ENCODE measurements at regions not wholly inside any gene's neighbourhood (a gene's known extent, or its start where the extent isn't known, plus 50 kb on each side); places are given as distances from the start of the nearest gene placed in this dataset.

DNA sequence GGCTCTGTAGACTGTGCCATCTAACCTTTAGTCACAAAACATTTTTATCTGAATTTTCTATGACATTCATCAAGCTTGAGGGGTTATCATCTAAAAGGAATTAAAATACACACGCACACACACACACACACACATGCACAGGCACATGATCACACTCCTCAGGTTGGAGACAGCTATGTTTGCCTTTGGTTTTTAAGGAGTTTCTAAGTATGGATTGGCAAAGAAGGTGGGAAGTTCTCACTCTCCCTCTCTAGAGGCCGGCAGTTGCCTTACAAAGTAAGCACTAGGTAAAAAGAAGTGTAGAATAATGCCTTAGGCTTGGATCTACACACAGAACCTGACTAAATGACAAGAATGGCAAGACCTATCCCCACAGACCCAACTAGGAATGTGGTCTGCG, 437.1 kb downstream of the ZEB2 start:
- TF ChIP-seq, protein P1, sequence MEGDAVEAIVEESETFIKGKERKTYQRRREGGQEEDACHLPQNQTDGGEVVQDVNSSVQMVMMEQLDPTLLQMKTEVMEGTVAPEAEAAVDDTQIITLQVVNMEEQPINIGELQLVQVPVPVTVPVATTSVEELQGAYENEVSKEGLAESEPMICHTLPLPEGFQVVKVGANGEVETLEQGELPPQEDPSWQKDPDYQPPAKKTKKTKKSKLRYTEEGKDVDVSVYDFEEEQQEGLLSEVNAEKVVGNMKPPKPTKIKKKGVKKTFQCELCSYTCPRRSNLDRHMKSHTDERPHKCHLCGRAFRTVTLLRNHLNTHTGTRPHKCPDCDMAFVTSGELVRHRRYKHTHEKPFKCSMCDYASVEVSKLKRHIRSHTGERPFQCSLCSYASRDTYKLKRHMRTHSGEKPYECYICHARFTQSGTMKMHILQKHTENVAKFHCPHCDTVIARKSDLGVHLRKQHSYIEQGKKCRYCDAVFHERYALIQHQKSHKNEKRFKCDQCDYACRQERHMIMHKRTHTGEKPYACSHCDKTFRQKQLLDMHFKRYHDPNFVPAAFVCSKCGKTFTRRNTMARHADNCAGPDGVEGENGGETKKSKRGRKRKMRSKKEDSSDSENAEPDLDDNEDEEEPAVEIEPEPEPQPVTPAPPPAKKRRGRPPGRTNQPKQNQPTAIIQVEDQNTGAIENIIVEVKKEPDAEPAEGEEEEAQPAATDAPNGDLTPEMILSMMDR (IDR thresholded peaks at IDR 0.05; ENCODE audit: low read depth, low read length, missing input control): no peak
- TF ChIP-seq, protein P2, sequence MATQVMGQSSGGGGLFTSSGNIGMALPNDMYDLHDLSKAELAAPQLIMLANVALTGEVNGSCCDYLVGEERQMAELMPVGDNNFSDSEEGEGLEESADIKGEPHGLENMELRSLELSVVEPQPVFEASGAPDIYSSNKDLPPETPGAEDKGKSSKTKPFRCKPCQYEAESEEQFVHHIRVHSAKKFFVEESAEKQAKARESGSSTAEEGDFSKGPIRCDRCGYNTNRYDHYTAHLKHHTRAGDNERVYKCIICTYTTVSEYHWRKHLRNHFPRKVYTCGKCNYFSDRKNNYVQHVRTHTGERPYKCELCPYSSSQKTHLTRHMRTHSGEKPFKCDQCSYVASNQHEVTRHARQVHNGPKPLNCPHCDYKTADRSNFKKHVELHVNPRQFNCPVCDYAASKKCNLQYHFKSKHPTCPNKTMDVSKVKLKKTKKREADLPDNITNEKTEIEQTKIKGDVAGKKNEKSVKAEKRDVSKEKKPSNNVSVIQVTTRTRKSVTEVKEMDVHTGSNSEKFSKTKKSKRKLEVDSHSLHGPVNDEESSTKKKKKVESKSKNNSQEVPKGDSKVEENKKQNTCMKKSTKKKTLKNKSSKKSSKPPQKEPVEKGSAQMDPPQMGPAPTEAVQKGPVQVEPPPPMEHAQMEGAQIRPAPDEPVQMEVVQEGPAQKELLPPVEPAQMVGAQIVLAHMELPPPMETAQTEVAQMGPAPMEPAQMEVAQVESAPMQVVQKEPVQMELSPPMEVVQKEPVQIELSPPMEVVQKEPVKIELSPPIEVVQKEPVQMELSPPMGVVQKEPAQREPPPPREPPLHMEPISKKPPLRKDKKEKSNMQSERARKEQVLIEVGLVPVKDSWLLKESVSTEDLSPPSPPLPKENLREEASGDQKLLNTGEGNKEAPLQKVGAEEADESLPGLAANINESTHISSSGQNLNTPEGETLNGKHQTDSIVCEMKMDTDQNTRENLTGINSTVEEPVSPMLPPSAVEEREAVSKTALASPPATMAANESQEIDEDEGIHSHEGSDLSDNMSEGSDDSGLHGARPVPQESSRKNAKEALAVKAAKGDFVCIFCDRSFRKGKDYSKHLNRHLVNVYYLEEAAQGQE (IDR thresholded peaks at IDR 0.05): no peak
- TF ChIP-seq GABPA (IDR thresholded peaks at IDR 0.05 in 1 of 2, conservative IDR thresholded peaks at IDR 0.05 in 1 of 2): no peak
- TF ChIP-seq TAF1 (conservative IDR thresholded peaks at IDR 0.05): no peak
- no peak for TF ChIP-seq SP1 (IDR thresholded peaks at IDR 0.05)
- no peak for TF ChIP-seq HNF4G (IDR thresholded peaks at IDR 0.05)
- no peak for TF ChIP-seq FOXA1 (IDR thresholded peaks at IDR 0.05)
- no peak for TF ChIP-seq EGR1 (IDR thresholded peaks at IDR 0.05; ENCODE audit: low read depth in 2 of 2)
- TF ChIP-seq, protein P3, sequence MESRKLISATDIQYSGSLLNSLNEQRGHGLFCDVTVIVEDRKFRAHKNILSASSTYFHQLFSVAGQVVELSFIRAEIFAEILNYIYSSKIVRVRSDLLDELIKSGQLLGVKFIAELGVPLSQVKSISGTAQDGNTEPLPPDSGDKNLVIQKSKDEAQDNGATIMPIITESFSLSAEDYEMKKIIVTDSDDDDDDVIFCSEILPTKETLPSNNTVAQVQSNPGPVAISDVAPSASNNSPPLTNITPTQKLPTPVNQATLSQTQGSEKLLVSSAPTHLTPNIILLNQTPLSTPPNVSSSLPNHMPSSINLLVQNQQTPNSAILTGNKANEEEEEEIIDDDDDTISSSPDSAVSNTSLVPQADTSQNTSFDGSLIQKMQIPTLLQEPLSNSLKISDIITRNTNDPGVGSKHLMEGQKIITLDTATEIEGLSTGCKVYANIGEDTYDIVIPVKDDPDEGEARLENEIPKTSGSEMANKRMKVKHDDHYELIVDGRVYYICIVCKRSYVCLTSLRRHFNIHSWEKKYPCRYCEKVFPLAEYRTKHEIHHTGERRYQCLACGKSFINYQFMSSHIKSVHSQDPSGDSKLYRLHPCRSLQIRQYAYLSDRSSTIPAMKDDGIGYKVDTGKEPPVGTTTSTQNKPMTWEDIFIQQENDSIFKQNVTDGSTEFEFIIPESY (IDR thresholded peaks at IDR 0.05): no peak
